HG02610 (cell line): ENCODE measurements at regions not wholly inside any gene's neighbourhood (a gene's known extent, or its start where the extent isn't known, plus 50 kb on each side); places are given as distances from the start of the nearest gene placed in this dataset.
"Not testable (repeated sequence)": the region's sequence is repeated elsewhere in the genome, so short reads cannot be mapped to it uniquely, and the experiment has no call there.

ENCODE experiments used
- ATAC-seq: cut with Tn5 transposase; IDR thresholded peaks from one replicate; pipeline ENCODE4 v1.9.1; 2021; ENCODE audit warnings: mild to moderate bottlenecking, moderate library complexity; ENCODE audit not compliant: unreplicated experiment

DNA sequence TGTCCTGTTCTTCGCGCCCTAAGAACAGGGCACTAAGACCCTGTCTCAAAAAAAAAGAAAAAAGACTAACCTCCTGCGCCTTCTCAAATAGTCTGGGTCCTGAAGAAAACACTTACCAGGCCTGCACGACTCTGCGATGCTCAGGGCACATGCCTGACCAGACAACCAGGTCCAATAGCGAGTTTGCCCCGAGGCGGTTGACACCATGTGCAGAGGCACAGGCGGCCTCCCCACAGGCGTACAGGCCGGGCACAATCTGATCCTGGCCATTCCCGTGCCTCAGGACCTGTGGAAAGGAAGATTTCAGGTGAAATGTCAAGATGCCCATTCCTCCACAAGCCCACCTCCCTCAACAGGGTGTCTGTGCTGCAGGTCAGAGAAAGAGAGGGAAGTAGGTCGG lies 65.9 kb upstream of the TNK2 start:
- not testable (repeated sequence) for ATAC-seq

DNA sequence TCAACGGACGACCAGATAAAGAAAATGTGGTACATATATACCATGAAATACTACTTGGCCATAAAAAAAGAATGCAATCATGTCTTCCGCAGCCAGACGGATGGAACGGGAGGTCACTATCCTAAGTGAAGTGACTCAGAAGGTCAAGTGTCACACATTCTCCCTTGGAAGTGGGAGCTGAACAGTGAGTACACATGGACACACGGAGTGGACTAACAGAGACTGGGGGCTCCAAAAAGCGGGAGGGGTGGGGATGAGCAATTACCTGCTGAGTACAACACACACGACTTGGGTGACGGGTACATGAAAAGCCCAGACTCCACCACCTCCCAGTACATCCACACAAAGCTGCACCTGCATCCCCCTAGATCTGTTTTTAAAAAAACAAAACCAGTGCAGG lies 62.5 kb upstream of the TNK2 start:
- ATAC-seq, result not testable (repeated sequence)

DNA sequence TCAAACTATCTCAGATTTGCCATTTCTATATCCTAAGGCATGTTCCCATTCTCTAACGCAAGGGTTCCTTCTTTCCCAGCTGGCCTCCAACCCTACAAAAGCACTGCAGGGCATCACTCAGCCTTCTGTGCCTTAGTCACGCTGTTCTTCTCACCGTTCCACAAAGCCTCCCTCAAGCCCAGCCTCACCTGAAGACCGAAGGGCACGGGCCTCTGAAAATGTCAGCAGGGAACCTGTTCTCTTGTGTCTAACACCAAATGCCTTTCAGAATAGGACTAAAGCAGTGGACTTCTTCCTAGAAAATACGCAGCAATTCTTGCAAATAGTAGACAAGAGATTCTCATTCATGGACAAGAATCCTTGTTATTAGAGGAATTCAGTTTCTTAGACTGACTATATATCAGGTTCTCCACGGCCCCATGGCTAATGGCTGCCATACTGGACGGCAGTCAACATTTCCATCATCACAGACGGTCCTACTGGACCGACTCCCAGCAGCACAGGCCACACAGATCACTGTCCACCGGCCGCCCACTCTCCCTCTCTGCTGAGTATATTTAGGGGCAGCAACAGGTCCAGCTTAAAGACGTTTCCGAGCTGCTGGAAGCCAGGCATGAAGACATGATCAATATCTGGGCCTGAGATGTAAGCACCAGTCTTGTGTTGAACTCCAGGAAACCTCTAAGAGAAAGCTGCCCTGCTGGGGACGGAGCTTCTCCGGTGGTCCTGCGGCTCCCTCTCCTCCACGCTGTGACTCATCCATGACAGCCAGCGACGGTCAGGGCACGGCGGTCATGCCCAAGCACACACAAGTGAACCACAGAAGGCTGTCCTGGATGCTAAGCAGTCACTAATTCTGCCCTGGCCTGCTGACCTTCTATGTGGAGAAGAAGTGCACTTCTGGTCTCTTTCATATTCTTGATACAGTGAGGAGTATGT lies 61.8 kb upstream of the TNK2 start:
- ATAC-seq, result not testable (repeated sequence)

DNA sequence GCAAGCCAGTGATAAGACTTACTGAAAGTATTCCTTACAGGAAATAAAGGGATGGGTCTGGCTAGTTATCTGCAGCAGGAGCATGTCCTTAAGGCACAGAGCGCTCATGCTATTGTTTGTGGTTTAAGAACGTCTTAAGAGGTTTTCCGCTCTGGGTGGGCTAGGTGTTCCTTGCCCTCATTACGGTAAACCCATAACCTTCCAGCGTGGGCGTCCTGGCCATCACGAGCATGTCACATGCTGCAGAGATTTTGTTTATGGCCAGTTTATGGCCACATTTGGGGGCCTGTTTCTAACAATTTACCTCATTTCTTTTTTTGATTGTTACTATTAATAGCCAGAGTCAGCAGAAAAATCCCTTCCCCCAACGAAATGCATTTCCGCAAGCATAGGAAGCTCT lies 61.0 kb upstream of the TNK2 start:
- ATAC-seq, result not testable (repeated sequence)

DNA sequence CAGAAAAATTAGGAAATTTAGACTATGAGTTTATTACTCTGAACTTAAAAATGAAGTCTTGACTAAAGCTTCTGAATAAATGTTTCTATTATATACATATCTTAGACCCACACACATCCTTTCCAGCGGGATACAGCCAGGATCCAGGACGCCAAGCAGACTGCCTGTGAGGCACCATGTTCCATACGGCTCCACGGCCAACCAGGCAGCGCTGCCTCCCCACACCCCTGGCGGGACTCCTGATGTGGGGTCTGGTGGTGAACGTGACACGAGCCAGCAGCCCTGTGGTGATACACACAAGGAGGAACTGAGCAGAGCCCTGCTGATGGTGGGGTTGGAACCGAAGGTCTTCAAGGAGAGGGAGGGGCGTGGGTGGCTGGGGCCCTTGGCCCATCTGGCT lies 59.8 kb upstream of the TNK2 start:
- not testable (repeated sequence) for ATAC-seq

DNA sequence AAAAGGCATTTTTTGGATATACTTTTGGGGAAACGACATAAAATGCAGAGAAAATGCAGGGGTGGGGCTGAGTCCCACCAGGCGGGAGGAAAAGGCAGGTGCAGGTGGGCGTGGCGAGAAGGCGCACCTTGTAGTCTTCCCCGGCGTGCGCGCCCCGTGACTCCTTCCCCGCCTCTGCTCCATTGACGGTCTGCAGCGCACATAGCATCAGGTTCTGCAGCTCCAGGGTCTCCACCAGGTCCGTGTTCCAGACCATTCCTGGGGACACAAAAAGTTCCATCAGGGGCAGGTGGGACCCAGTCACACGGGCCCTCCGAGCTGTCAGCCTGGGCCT lies 59.0 kb upstream of the TNK2 start:
- ATAC-seq, result not testable (repeated sequence)

DNA sequence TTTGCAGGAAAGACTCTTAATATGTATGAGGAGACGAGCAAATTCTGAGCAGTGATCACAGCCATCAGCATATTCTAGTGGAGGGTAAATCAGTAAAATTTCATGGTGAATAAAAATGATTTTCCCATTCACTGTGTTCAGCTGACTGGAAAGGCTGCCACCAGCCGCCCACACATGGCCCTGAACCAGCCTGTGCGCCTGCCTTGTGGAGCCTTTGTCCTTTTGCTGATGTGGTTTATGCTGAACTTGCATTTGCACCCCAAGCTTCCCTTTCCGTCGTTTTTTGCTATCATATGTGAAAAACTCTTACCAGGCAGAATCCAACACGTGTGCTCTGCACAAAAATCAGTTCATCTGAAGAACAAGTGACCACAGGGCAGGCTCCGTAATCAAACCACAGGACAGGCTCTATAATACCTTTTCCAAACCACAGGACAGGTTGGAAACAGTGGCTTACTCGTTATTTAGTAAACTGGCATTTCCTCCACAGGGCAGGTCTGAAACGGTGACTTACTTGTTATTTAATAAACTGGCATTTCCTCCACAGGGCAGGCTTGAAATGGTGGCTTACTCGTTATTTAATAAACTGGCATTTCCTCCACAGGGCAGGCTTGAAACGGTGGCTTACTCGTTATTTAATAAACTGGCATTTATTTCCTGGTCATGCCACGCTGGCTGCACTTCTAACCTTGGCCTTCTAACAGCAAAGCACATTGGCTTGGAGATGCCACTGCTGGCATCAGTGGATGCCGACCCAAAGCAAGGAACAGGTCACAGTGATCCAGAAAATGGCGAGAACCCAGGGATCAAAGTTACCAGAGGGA lies 58.4 kb upstream of the TNK2 start:
- not testable (repeated sequence) for ATAC-seq

DNA sequence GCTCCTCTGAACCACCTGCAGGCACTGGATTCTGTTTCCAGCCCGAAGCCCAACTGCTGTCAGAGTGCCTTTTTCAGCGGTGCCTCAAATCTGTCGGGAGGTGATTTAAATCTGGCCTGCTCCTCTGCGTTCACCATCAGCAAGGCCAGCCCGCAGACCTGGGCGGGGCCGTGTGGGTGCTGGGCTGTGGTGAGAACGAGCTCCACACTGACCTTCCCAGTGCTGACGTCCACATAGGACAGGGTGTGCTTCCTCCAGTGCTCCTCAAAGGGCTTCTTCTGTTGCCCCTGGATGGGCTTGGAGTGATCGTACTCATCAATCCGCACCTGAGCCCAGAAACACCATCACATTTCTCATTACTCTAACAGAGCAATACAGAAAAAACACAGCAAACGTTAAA lies 56.9 kb upstream of the TNK2 start:
- ATAC-seq, result not testable (repeated sequence)

DNA sequence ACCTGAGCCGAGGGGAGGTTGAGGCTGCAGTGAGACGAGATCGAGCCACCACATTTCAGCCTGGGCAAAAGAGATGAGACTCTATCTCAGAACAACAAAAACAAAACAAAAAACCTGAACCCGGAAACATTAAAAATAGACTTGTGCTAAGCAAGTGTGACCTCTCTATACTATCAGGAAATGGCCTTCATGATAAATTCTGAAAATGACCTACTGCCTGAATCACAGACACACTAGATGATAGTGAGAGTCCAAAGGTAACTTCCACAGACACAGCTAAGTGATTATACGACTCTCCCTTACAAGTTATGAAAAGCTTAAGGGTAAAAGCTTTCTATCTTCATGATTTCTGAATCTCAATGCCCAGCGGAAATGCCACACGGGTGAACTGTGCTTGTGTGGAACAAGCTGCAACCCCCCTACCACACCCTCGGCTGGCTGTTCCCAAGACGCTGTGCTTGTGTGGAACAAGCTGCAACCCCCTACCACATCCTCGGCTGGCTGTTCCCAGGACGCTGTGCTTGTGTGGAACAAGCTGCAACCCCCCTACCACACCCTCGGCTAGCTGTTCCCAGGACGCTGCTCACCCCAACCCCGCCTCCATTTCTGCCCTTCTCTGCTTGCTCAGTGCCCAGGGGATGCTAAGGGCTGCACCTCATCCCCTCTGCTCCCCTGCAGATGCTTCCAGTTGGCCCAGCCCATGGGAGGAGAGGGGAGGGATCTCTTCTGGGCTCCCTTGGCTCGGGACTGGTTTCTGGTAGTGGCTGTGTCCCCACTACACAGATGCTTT lies 56.2 kb upstream of the TNK2 start:
- not testable (repeated sequence) for ATAC-seq

DNA sequence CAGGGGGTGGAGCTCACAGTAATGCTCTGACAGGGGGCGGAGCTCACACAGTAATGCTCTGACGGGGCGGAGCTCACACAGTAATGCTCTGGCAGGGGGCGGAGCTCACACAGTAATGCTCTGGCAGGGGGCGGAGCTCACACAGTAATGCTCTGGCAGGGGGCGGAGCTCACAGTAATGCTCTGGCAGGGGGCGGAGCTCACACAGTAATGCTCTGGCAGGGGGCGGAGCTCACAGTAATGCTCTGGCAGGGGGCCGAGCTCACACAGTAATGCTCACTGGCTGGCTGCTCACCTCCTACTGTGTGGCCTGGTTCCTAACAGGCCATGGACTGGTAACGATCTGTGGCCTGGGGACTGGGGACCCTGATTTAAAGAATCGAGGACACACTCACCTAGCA lies 53.9 kb upstream of the TNK2 start:
- not testable (repeated sequence) for ATAC-seq

DNA sequence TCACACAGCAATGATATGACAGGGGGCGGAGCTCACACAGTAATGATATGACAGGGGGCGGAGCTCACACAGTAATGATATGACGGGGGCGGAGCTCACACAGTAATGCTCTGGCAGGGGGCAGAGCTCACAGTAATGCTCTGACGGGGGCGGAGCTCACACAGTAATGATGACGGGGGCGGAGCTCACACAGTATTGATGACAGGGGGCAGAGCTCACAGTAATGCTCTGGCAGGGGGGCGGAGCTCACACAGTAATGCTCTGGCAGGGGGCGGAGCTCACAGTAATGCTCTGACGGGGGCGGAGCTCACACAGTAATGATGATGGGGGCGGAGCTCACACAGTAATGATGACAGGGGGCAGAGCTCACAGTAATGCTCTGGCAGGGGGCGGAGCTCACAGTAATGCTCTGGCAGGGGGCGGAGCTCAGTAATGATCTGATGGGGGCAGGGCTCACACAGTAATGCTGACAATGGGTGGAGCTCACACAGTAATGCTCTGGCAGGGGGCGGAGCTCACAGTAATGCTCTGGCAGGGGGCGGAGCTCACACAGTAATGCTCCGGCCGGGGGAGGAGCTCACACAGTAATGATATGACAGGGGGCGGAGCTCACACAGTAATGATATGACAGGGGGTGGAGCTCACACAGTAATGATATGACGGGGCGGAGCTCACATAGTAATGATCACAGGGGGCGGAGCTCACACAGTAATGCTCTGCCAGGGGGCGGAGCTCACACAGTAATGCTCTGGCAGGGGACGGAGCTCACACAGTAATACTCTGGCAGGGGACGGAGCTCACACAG lies 52.8 kb upstream of the TNK2 start:
- not testable (repeated sequence) for ATAC-seq

DNA sequence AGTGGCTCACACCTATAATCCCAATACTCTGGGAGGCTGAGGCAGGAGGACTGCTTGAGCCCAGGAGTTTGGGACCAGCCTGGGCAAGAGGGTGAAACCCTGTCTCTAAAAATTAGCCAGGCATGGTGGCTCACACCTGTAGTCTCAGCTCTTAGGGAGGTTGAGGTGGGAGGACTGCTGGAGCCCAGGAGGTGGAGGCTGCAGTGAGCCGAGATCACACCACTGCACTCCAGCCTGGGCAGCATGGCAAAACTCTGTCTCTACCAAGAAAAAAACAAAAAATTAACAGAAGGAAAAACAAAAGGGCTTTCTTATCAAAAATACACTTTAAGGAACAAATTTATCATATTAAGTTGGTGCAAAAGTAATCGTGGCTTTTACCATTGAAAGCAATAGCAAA lies 51.8 kb upstream of the TNK2 start:
- not testable (repeated sequence) for ATAC-seq

DNA sequence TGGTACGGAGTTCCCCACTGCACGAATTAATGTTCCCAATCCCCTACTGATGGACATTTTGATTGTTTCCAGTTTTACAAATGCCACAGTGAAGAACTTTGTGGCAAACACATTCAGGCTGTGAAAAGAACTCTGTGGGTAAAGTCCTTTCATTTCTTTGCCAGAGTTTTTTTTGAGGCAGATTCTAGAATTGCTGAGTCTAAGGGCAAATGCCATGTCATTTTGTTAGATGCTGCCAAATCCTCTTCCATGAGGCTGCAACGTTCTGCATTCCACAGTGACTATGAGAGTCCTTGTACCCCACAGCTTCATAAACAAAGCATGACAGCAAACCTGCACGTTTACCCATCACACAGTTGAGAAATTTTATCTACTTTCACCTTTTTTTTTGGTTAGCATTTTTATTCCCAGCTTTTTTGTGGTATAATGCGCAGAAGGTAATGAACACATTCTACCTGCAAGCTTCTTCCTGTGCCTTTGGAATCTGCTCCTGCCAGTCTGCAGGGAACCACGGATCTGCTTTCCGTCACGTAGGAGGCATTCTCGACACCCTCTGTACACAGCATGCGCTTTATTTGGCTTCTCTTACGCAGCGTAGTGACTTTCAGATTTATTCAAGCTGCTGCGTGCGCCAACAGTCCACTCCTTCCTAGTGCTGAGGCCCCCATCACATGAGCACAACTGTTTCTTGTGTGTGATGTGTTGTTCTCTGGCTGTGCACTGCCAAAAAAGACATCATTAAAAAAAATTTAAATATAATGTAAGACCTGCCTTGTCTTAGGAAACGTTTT lies 51.2 kb upstream of the TNK2 start:
- not testable (repeated sequence) for ATAC-seq

DNA sequence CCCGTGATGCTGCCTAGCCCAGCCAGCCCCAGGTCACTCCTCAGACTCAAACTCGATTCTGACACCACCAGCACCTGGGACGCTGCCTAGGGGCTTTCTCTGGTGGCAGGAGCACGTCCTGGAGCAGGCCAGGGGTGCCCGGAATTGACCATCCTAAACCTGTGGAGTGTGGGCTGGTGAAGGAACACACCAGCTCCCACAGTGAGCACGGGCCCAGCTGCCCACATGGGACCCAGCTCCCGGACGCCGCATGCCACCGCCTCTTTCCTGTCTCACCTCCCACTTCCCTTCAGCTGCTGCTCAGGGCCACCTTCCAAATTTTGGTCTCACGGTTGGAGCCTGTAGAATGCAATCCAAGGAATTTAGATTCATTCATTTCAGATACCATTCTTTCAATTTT lies 50.4 kb upstream of the TNK2 start:
- not testable (repeated sequence) for ATAC-seq
